Large intestine (tissue), 3 donors: ENCODE measurements at regions not wholly inside any gene's neighbourhood (a gene's known extent, or its start where the extent isn't known, plus 50 kb on each side); places are given as distances from the start of the nearest gene placed in this dataset.

Experiments used
- DNase-seq, 2 donors: peaks; one replicate each; pipeline versions ENCODE4 v3.0.0 to v3.0.0-alpha.2; 2013
- H3K27ac ChIP-seq: one replicate; pipeline ENCODE4 v1.5.1; 2013; ENCODE audit warnings: low read length
- H3K27me3 ChIP-seq: 2 replicates; pipeline ENCODE4 v1.6.1; 2013; ENCODE audit warnings: low read length; ENCODE audit not compliant: control insufficient read depth, insufficient read depth
- H3K36me3 ChIP-seq: 2 replicates; pipeline ENCODE4 v1.6.1; 2013; ENCODE audit warnings: low read length; ENCODE audit not compliant: control insufficient read depth, insufficient read depth
- H3K4me1 ChIP-seq: one replicate; pipeline ENCODE4 v1.6.1; 2013; ENCODE audit warnings: low read length; ENCODE audit not compliant: control insufficient read depth, insufficient read depth
- H3K4me3 ChIP-seq: one replicate; pipeline ENCODE4 v1.5.1; 2013; ENCODE audit warnings: low read length
- H3K9me3 ChIP-seq: one replicate; pipeline ENCODE4 v1.6.1; 2013; ENCODE audit warnings: mild to moderate bottlenecking, low read depth, low read length, moderate library complexity; ENCODE audit not compliant: control insufficient read depth
- WGBS: methylation state at CpG from one replicate; pipeline ENCODE4 v1.1.5; 2013; ENCODE audit warnings: low lambda C conversion rate; ENCODE audit not compliant: insufficient coverage; 5-methylcytosine and 5-hydroxymethylcytosine counted together

GRCh38 chr12:107491856-107492255, 193.7 kb upstream of the PWP1 start:
- no peak for DNase-seq
- H3K4me1 ChIP-seq = peaks cover 25% of the 10 kb centered on the region
- no peak overlapping the region for H3K4me3 ChIP-seq
- H3K27ac ChIP-seq = no peak overlapping the region
- WGBS = no CpG with 5 or more reads among the region's 9 CpGs
- H3K27me3 ChIP-seq = no peaks in the 10 kb centered on the region
- no peaks in the 10 kb centered on the region for H3K9me3 ChIP-seq
- no peaks in the 10 kb centered on the region for H3K36me3 ChIP-seq

- Histone ChIP-seq H3K36me3 (no peaks in the 10 kb centered on the region), H3K27me3 (no peaks in the 10 kb centered on the region), H3K9me3 (no peaks in the 10 kb centered on the region), H3K4me1 (peaks cover 25% of the 10 kb centered on the region), H3K4me3 (no peak overlapping the region), H3K27ac (peak overlapping the region; percentile 63)
- DNase-seq = peak; percentile 84 to 92
- WGBS = 7% methylated on average over 2 of the region's 6 CpGs
Measured at GRCh38 chr12:107492393-107493134, 193.0 kb upstream of the PWP1 start.

GRCh38 chr12:107493135-107493494, 192.5 kb upstream of the PWP1 start:
- no peaks in the 10 kb centered on the region for H3K9me3 ChIP-seq
- WGBS = no CpG with 5 or more reads among the region's 4 CpGs
- peak overlapping the region; percentile 63 for H3K27ac ChIP-seq
- H3K27me3 ChIP-seq = no peaks in the 10 kb centered on the region
- H3K4me1 ChIP-seq = peaks cover 25% of the 10 kb centered on the region
- H3K4me3 ChIP-seq = no peak overlapping the region
- H3K36me3 ChIP-seq = no peaks in the 10 kb centered on the region
- DNase-seq = no peak

GRCh38 chr12:107493666-107494065, 191.9 kb upstream of the PWP1 start:
- Histone ChIP-seq H3K9me3 (no peaks in the 10 kb centered on the region), H3K27ac (no peak overlapping the region), H3K4me3 (no peak overlapping the region), H3K27me3 (no peaks in the 10 kb centered on the region), H3K4me1 (peaks cover 25% of the 10 kb centered on the region), H3K36me3 (no peaks in the 10 kb centered on the region)
- DNase-seq = no peak
- WGBS = no CpG with 5 or more reads among the region's 2 CpGs

- H3K4me1 ChIP-seq = peaks cover 25% of the 10 kb centered on the region
- no peak overlapping the region for H3K4me3 ChIP-seq
- no peaks in the 10 kb centered on the region for H3K27me3 ChIP-seq
- no peaks in the 10 kb centered on the region for H3K36me3 ChIP-seq
- WGBS = no CpG with 5 or more reads among the region's 5 CpGs
- H3K27ac ChIP-seq = no peak overlapping the region
- DNase-seq = no peak
- H3K9me3 ChIP-seq = no peaks in the 10 kb centered on the region
Measured at GRCh38 chr12:107494331-107494730, 191.3 kb upstream of the PWP1 start.

- Histone ChIP-seq H3K9me3 (no peaks in the 10 kb centered on the region), H3K4me3 (no peak overlapping the region), H3K36me3 (no peaks in the 10 kb centered on the region), H3K27me3 (no peaks in the 10 kb centered on the region), H3K4me1 (peaks cover 25% of the 10 kb centered on the region), H3K27ac (no peak overlapping the region)
- DNase-seq = no peak
- no CpG with 5 or more reads among the region's 2 CpGs for WGBS
Measured at GRCh38 chr12:107495604-107496003, 190.0 kb upstream of the PWP1 start.

GRCh38 chr12:107497231-107497630, 188.4 kb upstream of the PWP1 start:
- no peak overlapping the region for H3K4me3 ChIP-seq
- H3K36me3 ChIP-seq = no peaks in the 10 kb centered on the region
- no peak overlapping the region for H3K27ac ChIP-seq
- peaks cover 24% of the 10 kb centered on the region for H3K4me1 ChIP-seq
- no peaks in the 10 kb centered on the region for H3K27me3 ChIP-seq
- H3K9me3 ChIP-seq = no peaks in the 10 kb centered on the region
- no peak for DNase-seq
- WGBS = 100% methylated on average over 1 of the region's 2 CpGs

GRCh38 chr12:107500307-107500706, 185.3 kb upstream of the PWP1 start:
- no peaks in the 10 kb centered on the region for H3K4me1 ChIP-seq
- no peaks in the 10 kb centered on the region for H3K9me3 ChIP-seq
- peak; percentile 24 to 56 for DNase-seq
- H3K36me3 ChIP-seq = no peaks in the 10 kb centered on the region
- H3K27me3 ChIP-seq = no peaks in the 10 kb centered on the region
- H3K27ac ChIP-seq = no peak overlapping the region
- H3K4me3 ChIP-seq = no peak overlapping the region
- no CpG with 5 or more reads among the region's 6 CpGs for WGBS

- Histone ChIP-seq H3K27me3 (no peaks in the 10 kb centered on the region), H3K4me3 (no peak overlapping the region), H3K27ac (no peak overlapping the region), H3K4me1 (no peaks in the 10 kb centered on the region), H3K9me3 (no peaks in the 10 kb centered on the region), H3K36me3 (no peaks in the 10 kb centered on the region)
- DNase-seq = no peak
- WGBS = no CpG with 5 or more reads among the region's 4 CpGs
Measured at GRCh38 chr12:107501681-107502080, 183.9 kb upstream of the PWP1 start.

GRCh38 chr12:107503129-107503855, 182.3 kb upstream of the PWP1 start:
- no peak for DNase-seq
- H3K27me3 ChIP-seq = no peaks in the 10 kb centered on the region
- no peak overlapping the region for H3K4me3 ChIP-seq
- no peaks in the 10 kb centered on the region for H3K9me3 ChIP-seq
- 100% methylated on average over 1 of the region's 9 CpGs for WGBS
- no peak overlapping the region for H3K27ac ChIP-seq
- no peaks in the 10 kb centered on the region for H3K4me1 ChIP-seq
- H3K36me3 ChIP-seq = no peaks in the 10 kb centered on the region
